GM19240 (cell line): ENCODE measurements at regions not wholly inside any gene's neighbourhood (a gene's known extent, or its start where the extent isn't known, plus 50 kb on each side); places are given as distances from the start of the nearest gene placed in this dataset.

Experiments used
- DNase-seq: peaks from one replicate; pipeline ENCODE4 v3.0.0; 2011; ENCODE audit warnings: low spot score; ENCODE audit not compliant: insufficient read length

- DNase-seq: no peak
Measured at GRCh38 chr3:28646435-28646834, 297.8 kb upstream of the AZI2 start.

GRCh38 chr3:28649266-28649665 lies 300.6 kb upstream of the AZI2 start:
- no peak for DNase-seq

GRCh38 chr3:28651159-28651558 lies 302.5 kb upstream of the AZI2 start:
- no peak for DNase-seq

- DNase-seq: no peak
Measured at GRCh38 chr3:28664123-28664522, 315.5 kb upstream of the AZI2 start.

- peak; percentile 9 for DNase-seq
Measured at GRCh38 chr3:28667646-28668621, 319.3 kb upstream of the AZI2 start.

- no peak for DNase-seq
Measured at GRCh38 chr3:28669870-28670269, 321.2 kb upstream of the AZI2 start.

GRCh38 chr3:28672406-28672805 lies 323.8 kb upstream of the AZI2 start:
- no peak for DNase-seq

GRCh38 chr3:28673446-28673845 lies 324.8 kb upstream of the AZI2 start:
- no peak for DNase-seq

GRCh38 chr3:28674212-28674611 lies 325.6 kb upstream of the AZI2 start:
- no peak for DNase-seq

GRCh38 chr3:28677581-28677980 lies 329.0 kb upstream of the AZI2 start:
- DNase-seq: no peak

GRCh38 chr3:28678086-28678485 lies 329.5 kb upstream of the AZI2 start:
- no peak for DNase-seq

GRCh38 chr3:28680050-28680449 lies 331.4 kb upstream of the AZI2 start:
- no peak for DNase-seq

- no peak for DNase-seq
Measured at GRCh38 chr3:28682121-28682520, 333.5 kb upstream of the AZI2 start.

GRCh38 chr3:28690176-28690575 lies 341.6 kb upstream of the AZI2 start:
- no peak for DNase-seq

- no peak for DNase-seq
Measured at GRCh38 chr3:28698706-28699105, 350.1 kb upstream of the AZI2 start.

- no peak for DNase-seq
Measured at GRCh38 chr3:28699283-28699682, 350.7 kb upstream of the AZI2 start.

- DNase-seq: no peak
Measured at GRCh38 chr3:28700728-28701127, 352.1 kb upstream of the AZI2 start.

- no peak for DNase-seq
Measured at GRCh38 chr3:28703843-28704242, 355.2 kb upstream of the AZI2 start.

- DNase-seq: no peak
Measured at GRCh38 chr3:28711293-28711692, 362.7 kb upstream of the AZI2 start.

GRCh38 chr3:28716939-28717338 lies 368.3 kb upstream of the AZI2 start:
- DNase-seq: no peak

GRCh38 chr3:28718074-28718849 lies 369.6 kb upstream of the AZI2 start:
- DNase-seq: no peak

GRCh38 chr3:28726840-28727239 lies 378.2 kb upstream of the AZI2 start:
- DNase-seq: peak; percentile 6
